GM12892 (cell line): ENCODE measurements at regions not wholly inside any gene's neighbourhood (a gene's known extent, or its start where the extent isn't known, plus 50 kb on each side); places are given as distances from the start of the nearest gene placed in this dataset.
"Not testable (repeated sequence)": the region's sequence is repeated elsewhere in the genome, so short reads cannot be mapped to it uniquely, and the experiment has no call there.

Source experiments
- POLR2A ChIP-seq: IDR thresholded peaks from 2 replicates; pipeline ENCODE4 v1.6.1; 2011; ENCODE audit warnings: low read depth, low read length, control low read depth
- TAF1 ChIP-seq: IDR thresholded peaks from 2 replicates; pipeline ENCODE4 v1.6.1; 2011; ENCODE audit warnings: low read depth, mild to moderate bottlenecking, control low read depth, low read length, borderline replicate concordance

GRCh38 chr2:87329529-87329928, 307.9 kb upstream of the PLGLB1 start:
- TF ChIP-seq POLR2A, TAF1: not testable (repeated sequence)
